ENCODE measurements at regions not wholly inside any gene's neighbourhood (a gene's known extent, or its start where the extent isn't known, plus 50 kb on each side); places are given as distances from the start of the nearest gene placed in this dataset.
"Not testable (repeated sequence)": the region's sequence is repeated elsewhere in the genome, so short reads cannot be mapped to it uniquely, and the experiment has no call there.

DNA sequence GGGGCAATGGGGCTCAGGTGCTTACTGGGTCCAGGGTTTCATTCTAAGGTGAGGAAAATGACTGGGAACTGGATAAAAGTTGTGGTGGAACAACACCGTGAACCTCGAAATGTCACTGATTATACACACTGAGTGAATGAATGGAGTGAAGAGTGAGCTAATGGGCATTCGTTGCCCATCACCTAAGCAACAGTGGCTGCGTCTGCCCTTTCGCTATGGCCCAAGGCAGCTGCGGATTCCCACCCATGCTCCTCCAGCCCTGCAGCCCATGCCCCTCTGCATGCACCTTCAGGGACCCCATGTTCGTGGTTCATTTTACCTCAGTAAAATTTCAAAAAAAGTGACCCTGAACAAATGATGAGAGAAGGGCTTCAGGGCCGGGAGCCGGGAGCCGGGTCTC, 196.3 kb downstream of the CTTN start:
- peak; percentile 9 for DNase-seq

DNA sequence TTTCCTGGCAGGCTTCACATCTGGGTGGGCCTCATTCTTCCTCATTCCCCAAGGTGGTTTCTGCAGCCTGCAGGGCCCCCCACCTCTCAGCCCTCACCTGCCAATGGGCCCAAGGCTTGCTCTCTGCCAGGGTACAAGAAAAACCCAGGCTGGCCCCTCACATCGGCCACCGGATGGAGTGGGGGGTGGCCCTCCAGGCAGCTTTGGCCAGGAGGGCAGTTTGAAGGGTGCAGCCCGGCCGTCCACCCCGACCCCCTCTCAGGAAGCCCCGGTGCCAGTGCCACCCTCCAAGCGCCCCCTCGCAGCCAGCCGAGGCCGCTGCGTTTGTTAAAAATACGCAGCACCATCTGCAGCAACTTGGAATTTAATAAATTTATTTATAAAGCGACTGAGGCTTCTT, 196.7 kb downstream of the CTTN start:
- no peak for DNase-seq

DNA sequence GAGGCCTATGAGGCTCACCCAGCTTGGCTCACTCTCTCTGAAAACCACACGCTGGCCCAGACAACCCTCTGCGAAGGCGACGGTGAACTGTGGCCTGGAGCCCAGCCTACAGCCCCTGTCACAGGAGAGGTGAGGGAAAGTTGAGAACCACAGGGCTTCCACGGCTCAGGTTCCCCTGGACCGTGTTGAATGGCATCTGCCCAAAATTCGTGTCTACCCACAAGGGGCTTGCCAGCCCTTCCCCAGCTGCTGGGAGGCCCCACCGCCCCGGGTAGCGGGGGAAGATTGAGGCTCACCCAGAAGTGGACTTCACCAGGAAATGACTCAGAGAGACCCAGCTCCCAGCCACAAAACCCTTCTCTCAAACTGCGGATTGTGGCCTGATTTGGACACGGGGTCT, 197.1 kb downstream of the CTTN start:
- peak; percentile 59 for DNase-seq

DNA sequence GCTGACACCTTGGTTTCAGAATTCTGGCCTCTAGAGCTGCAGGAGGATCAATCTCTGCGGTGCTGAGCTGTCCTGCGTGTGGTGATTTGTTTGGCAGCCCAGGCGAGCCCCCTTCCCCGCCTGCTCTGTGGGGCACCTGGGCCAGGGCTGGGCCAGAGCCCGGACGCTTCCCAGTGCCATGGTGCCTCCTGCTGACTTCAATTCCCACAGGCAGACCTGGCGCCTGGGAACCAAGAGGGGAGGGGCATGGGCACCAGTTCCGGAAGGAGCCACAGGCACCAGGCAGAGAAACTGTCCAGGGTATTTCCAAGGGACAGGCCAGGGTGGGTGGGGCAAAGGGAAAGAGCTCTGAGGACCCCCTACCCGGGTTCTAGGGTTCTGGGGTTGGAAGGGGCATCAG, 197.8 kb downstream of the CTTN start:
- peak; percentile 13 for DNase-seq

DNA sequence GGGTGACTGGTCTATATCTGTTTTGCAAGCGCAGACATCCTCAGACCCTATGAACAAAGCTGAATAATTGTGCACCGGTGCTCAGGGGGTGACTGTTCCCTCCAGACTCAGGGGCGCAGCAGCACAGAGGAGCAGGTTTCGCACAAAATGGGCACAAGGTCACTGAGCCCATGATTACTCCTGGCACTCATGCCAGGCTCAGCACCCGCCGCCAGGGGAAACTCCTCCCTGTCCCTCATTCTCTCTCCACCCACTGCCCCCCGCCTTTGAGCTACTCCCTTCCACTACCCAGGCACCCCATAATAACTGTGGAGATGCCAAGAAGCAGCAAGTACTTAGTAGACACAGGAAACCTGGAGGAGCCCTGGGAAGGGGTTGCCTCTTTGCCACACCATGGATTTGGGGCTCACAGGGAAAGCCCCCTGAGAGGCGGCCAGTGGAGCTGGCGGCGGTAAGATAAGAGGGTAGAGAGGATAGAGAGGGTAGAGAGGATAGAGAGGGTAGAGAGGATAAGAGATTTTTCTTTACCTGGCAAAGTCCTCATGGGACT, 198.8 kb downstream of the CTTN start:
- DNase-seq, result peak; percentile 19

DNA sequence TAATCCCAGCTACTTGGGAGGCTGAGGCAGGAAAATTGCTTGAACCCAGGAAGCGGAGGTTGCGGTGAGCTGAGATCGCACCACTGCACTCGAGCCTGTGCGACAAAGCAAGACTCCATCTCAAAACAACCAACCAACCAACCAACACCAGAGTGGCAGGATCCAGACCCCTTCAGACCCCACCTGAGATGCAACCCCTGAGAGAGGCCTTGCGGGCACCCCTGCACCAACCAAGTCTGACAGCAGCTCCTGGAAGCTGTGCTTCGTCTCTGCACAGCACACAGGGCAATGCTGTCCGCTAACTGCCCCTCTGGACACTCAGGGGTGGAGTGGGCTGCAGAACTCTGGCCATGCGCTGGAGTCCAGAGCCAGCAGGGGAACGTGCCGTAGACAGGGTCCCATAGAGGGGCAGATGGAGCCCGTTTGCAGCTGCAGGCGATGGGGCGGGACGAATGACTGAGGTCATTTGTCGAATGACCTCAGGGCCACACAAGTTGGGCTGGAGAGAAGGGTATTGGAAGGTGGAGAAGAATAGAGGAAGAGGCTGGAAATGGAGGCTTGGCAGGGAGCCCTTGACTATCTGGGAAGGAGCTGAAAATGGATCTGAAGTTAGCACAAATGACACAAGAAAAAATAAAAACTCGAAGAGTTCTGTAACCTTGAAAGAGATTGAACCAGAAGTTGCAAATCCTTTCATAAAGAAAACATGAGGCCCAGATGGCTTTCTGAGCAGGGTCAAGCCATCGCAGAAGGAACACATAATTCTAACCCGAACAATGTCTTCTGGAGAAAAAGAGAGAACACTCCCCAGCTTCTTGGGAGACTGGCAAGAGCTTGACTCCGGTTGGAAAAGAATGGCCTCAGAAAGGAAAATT, 199.7 kb downstream of the CTTN start:
- DNase-seq, result peak; percentile 6

DNA sequence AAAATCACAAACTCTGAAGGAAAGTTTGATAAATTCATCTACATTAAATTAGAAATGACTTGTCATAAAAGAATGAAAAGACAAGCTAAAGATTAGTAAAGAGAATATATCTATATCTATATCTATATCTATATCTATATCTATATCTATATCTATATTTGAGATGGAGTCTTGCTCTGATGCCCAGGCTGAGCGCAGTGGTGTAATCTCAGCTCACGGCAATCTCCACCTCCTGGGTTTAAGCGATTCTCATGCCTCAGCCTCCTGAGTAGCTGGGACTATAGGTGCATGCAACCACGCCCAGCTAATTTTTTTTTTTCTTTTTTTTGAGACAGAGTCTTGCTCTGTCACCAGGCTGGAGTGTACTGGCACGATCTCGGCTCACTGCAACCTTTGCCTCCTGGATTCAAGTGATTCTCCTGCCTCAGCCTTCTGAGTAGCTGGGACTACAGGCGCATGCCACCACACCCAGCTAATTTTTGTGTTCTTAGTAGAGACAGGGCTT, 202.6 kb downstream of the CTTN start:
- not testable (repeated sequence) for DNase-seq

DNA sequence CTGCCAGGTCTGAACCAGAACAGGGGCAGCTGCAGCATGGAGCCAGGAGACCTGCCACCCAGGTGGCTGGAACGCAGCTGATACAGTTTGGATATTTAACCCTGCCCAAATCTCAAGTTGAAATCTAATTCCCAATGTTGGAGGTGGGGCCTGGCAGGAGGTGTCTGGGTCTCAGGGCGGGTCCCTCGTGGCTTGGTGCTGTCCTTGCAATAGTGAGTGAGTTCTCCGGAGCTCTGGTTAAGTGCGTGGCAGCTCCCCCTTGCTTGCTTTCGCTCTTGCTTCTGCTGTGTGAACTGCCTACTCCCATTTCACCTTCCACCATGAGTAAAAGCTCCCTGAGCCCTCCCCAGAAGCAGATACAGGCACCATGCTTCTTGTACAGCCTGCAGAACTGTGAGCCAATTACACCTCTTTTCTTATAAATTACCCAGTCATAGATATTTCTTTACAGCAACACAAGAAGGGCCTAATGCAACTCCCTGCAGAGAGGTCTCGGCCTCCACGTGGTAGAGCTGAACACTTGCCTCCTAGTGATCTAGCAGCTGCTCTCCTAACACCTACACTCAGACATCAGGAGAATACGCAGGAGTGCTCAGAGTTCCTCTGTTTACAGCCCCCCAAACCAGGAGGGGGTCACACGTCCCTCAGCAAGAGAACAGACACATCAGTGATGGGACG, 203.7 kb downstream of the CTTN start:
- peak; percentile 8 for DNase-seq

DNA sequence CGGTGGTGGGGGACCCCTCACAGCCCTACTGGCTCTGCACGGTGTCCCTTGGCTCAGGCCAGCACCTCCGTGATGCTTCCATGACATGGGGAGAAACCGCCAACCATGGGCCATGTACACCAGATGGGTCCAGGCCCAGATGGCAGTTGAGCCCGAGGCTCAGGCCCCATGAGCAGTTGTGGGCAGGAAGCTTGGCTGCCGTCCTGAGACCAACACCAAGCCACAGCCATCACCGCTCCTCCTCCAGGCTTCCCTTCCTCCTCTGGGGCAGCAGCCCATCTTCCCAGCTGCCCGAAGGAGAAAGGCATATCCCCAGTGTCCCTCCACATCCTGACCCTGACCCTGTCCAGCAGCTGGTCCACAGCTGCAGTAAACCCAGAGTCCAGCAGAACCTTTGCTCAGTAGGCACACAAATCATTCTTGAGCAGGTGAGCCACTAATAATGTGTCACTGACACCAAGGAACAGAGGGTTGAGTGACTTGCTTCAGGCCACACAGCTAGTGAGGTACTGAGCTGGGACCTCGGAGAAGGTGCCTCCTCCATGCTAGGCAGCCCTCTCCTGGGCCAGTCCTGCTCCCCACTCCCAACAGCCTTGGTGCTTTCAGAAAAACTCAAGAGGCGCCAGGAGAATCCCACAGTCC, 204.9 kb downstream of the CTTN start:
- peak; percentile 8 for DNase-seq

DNA sequence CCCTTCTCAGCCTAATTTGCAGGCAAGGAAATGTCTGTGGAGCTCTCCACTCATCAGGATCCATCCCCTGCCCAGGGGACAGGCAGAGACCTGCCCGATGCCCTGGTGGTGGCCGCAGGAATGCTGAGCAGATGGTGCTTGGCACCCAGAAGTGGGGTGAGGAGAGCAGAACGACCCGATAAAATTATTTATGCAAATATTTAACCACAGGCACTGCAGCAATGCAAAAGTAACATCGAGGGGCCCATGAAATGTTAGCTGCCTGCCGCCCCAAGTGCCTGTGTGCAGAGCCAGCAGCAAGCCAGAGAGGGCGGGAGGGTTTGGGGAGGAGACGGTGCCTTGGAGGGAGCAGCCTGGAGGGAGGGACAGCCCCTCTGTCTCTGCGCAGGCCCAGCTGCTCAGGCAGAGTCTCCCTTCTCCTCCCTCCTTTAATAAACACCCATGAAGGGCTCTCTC, 205.5 kb downstream of the CTTN start:
- peak; percentile 39 for DNase-seq

DNA sequence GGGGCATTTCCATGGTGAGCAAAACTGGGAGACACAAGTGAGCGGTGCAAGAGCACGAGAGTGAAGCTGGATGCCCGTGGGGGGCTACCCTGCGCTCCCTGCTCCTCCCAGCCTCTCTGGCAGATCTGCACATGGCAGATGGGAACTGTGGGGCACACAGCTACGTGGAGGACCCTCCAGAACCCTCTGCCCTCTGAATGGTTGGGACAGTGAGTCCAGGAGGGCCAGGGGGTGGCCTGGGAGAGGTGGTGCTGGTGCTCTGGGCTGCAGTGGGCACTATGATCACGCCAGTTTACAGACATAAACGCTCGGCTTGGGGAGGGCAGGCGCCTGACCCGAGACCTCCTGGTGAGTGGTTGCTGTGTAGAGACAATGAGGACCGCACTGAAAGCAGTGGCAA, 205.9 kb downstream of the CTTN start:
- DNase-seq, result peak; percentile 7

DNA sequence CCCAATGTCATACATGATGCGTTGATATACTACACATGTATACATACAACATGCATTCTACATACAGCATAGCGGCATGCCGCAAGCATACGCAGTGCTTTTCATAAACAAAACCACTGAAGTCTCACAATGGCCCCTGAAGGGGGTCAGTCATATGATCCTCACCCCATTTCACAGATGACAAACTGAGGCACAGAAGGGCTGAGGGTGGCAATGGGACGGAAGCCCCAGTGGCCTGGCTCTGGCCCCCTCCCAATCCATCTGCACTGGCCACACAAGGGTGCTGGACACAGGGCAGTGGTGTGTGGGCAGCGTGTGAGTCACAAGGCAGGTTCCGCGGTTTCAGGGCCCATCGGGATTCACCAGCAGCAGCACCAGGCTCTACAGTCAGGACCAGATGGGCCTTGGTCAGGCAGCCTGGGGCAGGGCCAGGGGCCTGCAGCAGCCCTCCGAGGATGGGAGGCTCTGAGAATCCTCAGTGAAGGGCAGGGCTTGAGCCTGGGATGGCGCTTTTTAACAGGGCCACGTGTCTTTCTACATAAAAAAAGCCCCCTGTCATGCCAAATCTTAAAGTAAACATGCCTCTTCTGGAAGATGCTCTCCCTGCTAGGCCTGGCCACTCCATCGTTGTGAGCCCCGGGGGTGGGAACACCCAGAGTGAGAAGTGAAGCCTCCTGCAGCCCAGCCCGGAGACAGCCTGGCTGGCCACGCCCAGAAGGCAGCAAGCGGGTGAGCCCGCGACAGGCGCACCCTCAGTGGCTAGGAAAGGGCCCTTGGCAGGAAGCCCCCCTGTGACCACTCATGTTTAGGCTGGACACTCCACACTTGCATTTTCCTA, 206.5 kb downstream of the CTTN start:
- DNase-seq, result peak; percentile 13

DNA sequence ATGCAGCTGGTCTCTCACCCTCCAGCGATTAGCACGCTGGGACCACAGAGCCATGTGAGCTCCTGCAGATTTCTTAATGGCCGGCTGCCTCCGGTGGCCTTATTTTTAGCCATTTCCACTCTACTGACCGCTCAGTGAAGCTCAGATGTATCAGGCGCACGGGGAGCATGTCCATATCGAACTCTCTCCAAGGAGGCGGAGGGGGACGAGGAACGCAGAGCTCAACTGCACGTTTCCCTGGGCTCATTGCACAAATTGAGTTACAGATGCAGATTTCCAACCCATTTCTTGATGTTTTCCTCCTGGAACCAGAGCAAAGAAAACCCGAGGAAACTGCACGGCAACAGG, 207.1 kb downstream of the CTTN start:
- DNase-seq, result no peak

DNA sequence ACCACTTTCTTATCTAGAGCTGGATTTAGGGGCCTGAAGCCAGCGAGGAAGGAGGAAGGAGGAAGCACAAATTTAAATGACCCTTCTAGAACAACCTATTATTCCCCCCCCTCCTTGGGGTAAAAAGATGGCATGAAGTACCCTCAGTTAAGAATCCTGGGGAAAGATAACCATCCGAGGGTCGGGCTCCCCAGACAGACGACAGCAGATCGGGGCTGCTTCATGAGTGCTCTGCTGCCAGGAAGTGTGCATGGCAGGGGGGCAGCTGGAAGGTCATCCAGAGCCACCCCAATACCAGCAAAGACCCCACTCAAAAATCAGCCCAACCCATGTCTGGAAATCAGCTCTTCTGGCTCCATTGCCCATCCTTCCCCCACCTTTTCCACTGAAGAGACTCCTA, 207.5 kb downstream of the CTTN start:
- peak; percentile 4 for DNase-seq

DNA sequence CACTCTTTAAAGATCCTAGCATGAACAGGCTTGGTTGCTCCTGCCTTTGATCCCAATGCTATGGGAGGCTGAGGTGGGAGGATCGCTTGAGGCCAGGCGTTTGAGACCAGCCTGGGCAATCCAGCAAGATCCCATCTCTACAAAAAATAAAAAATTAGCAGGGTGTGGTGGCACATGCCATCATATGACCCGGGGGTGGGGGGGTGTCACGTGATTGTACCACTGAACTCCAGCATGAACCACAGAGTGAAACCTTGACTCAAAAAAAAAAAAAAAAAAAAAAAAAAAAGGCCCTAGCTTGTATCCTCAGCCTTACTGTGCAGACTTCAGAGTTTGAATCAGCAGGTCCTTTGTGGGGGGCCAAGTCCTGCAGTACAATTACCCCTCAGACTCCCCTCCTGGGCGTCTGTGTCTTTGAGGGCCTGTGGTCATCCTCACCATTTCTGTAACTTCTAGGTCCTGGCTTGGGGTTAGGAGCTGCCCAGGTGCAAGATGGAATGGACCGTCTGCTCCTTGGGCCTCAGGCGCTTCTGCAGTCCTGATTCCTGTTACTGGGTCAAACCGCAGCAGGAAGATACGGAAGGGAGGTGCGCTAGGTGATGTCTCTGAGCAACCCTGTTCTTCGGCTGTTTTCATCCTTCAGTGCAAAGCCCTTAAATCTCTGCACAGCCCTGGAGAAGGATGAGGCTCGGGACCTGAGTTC, 208.1 kb downstream of the CTTN start:
- peak; percentile 19 for DNase-seq

DNA sequence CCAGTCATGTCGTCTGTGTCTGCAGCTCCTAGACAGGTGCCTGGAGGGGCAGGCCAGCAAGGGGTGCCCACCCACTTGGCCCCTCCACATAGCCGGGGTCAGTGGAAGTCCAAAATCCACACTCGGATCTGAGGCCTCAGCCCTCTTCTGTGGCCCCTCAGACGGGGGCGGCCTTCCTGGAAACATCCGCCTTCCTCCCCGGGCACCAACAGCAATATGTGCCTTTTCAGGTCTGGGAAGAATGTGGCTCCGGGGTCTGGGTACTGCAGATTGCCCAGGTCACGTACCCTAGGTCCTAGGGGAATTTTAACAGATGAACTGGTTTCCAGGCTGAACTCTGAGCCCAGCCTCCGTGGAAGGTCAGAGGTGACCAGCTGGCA, 208.6 kb downstream of the CTTN start:
- no peak for DNase-seq

DNA sequence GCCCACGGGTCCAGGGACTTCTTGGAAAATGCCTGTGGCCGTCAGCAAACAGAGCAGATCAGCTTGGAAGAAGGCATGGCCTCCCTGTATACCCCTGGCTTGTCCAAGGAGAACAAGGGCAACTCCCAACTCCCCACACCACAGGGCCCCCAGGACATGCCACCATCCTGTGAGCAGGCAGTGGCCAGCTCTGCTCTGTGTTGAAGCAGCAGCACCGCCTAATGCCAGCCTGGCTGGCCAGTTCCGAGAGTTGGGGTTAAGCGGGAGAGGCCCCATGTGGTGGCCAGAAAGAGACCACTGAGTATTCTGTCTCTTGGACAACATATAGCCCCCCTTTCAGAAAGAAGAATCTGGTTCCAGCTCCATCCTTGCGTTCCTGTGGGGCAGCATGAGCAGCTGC, 209.2 kb downstream of the CTTN start:
- peak; percentile 9 for DNase-seq

DNA sequence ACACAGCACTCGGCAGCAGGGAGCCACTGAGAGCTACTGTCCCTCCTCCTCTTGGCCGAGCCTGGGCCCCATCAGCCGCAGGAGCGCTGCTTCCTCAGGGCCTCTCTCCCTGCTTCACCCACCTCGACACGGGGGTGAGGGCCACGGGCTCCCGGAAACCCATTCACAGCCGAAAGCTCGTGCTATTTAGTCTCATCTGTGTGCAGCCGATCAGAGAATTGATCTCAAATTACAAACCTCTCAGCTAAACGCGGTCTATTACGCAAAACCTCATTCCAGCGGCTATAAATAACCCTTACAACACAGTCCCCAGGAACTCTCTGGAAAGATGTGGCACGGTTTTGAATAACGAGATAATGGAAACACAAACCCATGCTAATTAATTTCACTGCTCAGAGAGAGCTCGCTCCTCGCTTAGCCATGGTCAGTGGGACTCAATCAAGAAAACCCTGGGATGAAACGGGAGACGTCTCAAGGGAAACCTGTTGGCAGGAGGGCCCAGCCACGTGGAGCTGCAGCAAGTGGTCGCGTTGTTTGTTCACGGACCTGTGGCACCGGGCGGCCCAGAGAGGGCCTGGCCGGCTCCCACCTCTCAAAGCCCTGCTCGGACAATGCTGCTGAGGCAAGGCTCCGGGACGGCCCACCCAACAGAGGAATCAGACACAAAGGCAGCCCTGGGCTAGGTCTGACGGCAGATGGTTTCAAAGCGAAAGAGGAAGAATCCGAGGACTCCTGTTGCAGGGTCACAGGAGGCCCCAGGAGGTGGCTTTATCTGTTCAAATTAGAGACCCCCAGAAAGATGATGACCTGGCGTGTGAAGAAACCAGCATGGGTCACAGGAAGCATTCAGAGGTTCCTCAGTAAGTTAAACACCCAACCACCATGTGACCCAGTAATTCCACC, 210.5 kb downstream of the CTTN start:
- peak; percentile 55 for DNase-seq

DNA sequence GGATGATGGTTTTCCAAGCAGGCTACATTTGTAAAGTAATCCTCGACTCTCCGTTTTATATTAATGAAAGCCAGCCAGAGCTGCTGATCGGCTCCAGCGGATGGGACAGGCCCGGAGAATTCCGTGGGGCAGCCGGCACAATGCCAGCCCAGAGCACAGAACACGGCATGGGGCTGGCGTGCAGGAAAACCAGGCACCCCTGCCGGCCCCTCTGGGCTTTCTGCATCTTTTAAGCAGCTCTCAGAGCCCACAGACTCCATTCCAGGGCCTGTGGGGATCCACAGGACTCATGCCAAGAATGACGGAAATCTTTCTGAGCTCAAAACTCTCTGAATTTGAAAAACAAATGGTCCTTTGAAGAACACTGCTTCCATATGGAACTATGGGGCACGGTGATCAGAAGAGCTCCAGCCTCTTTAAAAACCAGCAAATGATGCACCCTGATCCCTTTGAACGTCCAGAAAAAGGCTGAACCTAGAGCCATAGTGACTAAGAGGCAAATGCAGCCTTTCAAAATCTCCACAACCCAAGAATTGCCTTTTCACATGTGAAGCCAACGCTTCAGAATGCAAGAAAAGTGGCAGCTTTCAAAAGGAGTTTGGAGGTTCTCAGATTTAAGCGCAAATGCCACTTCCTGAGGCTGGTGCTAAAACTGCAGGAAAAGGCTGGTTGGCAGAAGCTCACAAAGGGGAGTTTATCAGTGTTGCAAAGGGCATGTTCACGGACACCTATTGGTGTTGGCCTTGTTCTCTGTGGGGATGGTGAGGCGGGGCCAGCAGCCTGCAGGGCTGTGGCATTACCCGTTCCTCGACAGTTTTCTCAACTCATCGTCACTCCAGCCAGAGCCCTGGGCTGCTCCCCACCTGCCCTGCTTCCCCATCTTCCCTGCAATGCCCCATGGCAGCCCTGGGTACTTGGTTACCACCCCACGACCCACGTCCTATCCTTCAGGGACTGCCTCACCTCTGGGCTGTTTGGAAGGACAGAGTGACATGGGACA, 212.5 kb downstream of the CTTN start:
- peak; percentile 86 for DNase-seq
